Spleen (tissue), 7 donors: ENCODE measurements at regions not wholly inside any gene's neighbourhood (a gene's known extent, or its start where the extent isn't known, plus 50 kb on each side); places are given as distances from the start of the nearest gene placed in this dataset.

Source experiments
- POLR2A ChIP-seq, 3 donors: fragments of 450-650 bp; IDR thresholded peaks; one replicate each; pipeline ENCODE4 v1.5.1; 2017; ENCODE audit warnings: antibody characterized with exemption in 3 of 3, mild to moderate bottlenecking in 1 of 3
- POLR2AphosphoS5 ChIP-seq, 3 donors: sonication (generic); formaldehyde crosslinking; IDR thresholded peaks; one replicate each; pipeline ENCODE4 v1.5.1; 2017; ENCODE audit warnings: antibody characterized with exemption in 3 of 3
- TF ChIP-seq, protein P1 (sequence below), 11 experiments: fragments of 200-600 bp in 7 of 11; fragments of 450-650 bp in 4 of 11; sonication (generic) in 4 of 11; IDR thresholded peaks in 8 of 11; conservative IDR thresholded peaks in 3 of 11; 1 replicate in 7 of 11; 2 replicates in 4 of 11; pipeline versions ENCODE4 v1.4.0 to v1.8.0; 2016 to 2021; ENCODE audit warnings: antibody characterized with exemption in 11 of 11, inconsistent platforms in 4 of 11, mild to moderate bottlenecking in 1 of 11
- donor health status: DM: no; HTN: no; CAD: no; lungs with moderate emphysema.
- donor health status: DM: no; HTN: no; CAD: no.
- donor health status: DM: no; HTN: no; CAD: no.

DNA sequence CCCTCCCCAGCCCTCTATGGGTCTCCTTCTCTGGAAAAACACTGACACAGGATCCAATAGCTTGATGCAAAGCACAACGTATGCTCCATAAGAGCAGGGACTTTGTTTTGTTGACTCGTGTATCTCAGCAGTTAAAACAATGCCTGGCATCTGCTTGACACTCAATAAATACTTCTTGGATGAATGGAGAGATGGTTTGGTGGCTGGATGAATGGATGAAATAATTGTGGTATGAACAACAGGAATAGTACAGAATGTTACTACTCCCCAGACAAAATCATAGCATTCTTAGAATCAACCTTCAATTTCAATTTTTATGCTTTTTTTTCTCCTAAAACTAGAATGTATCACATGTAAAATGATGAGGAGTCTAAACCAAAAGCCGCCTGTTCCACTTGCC, 57.4 kb downstream of the KCNE4 start:
- TF ChIP-seq, protein P1, sequence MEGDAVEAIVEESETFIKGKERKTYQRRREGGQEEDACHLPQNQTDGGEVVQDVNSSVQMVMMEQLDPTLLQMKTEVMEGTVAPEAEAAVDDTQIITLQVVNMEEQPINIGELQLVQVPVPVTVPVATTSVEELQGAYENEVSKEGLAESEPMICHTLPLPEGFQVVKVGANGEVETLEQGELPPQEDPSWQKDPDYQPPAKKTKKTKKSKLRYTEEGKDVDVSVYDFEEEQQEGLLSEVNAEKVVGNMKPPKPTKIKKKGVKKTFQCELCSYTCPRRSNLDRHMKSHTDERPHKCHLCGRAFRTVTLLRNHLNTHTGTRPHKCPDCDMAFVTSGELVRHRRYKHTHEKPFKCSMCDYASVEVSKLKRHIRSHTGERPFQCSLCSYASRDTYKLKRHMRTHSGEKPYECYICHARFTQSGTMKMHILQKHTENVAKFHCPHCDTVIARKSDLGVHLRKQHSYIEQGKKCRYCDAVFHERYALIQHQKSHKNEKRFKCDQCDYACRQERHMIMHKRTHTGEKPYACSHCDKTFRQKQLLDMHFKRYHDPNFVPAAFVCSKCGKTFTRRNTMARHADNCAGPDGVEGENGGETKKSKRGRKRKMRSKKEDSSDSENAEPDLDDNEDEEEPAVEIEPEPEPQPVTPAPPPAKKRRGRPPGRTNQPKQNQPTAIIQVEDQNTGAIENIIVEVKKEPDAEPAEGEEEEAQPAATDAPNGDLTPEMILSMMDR (IDR thresholded peaks at IDR 0.05 in 8 of 11, conservative IDR thresholded peaks at IDR 0.05 in 3 of 11) = no peak
- TF ChIP-seq POLR2AphosphoS5 (IDR thresholded peaks at IDR 0.05) = no peak
- no peak for TF ChIP-seq POLR2A (IDR thresholded peaks at IDR 0.05)
